GM12878 (cell line): ENCODE measurements at regions not wholly inside any gene's neighbourhood (a gene's known extent, or its start where the extent isn't known, plus 50 kb on each side); places are given as distances from the start of the nearest gene placed in this dataset.

Experiments
- ATAC-seq: fragments of 200-7000 bp; cut with Tn5 transposase; 3 replicates; pipeline ENCODE4 v1.9.1; 2020; ENCODE audit warnings: mild to moderate bottlenecking, moderate library complexity
- BruUV-seq: library from RNA; stranded (reverse); fragments of 400-500 nt; replicated peaks from 2 replicates; lab custom pipeline; 2021; lab: Mats Ljungman, UMichigan
- CTCF ChIA-PET: fragments of 300-600 bp; sonication (Branson Sonifier 250); formaldehyde crosslinking; extraction: SDS; loops from one replicate; lab custom pipeline; 2021; ENCODE audit warnings: inconsistent platforms; lab: Yijun Ruan, JAX
- POLR2A ChIA-PET: fragments of 350-600 bp; formaldehyde crosslinking; extraction: SDS; loops from one replicate; lab custom pipeline; 2021; ENCODE audit warnings: inconsistent platforms; lab: Charles Lee
- RAD21 ChIA-PET: fragments of 300-600 bp; sonication (Branson Sonifier 250); formaldehyde crosslinking; loops from one replicate; lab custom pipeline; 2023; ENCODE audit warnings: antibody characterized with exemption; ENCODE audit not compliant: unreplicated experiment; lab: Charles Lee
- SMC1A ChIA-PET: fragments of 300-600 bp; sonication (Branson Sonifier 250); formaldehyde crosslinking; loops from one replicate; lab custom pipeline; 2023; ENCODE audit not compliant: unreplicated experiment, uncharacterized antibody; lab: Charles Lee
- DNase-seq: peaks from one replicate; pipeline ENCODE4 v3.0.0-alpha.2; 2011; ENCODE audit warnings: low read depth, low spot score
- FAIRE-seq: peaks from 3 replicates; lab custom pipeline; 2011; peaks lifted over from hg19 to GRCh38; lab: Jason Lieb, UNC
- H2AFZ ChIP-seq: 2 replicates; pipeline ENCODE4 v1.6.0; 2011; ENCODE audit warnings: low read depth, low read length, control low read depth; ENCODE audit not compliant: control insufficient read depth
- H3K27ac ChIP-seq: 2 replicates; pipeline ENCODE4 v1.5.1; 2011; ENCODE audit warnings: control low read depth; ENCODE audit not compliant: control insufficient read depth, insufficient read depth
- H3K27me3 ChIP-seq, 2 experiments: replicated peaks in 1 of 2; 2 replicates each; pipeline versions ENCODE4 v1.6.0 to v1.6.1; 2011; ENCODE audit warnings: low read length in 1 of 2; ENCODE audit not compliant: control insufficient read depth in 2 of 2, insufficient read depth in 2 of 2
- H3K36me3 ChIP-seq, 2 experiments: 2 replicates each; pipeline ENCODE4 v1.5.1; 2011; ENCODE audit warnings: low read length in 1 of 2; ENCODE audit not compliant: control insufficient read depth in 2 of 2, insufficient read depth in 2 of 2
- H3K4me1 ChIP-seq: 2 replicates; pipeline ENCODE4 v1.6.1; 2011; ENCODE audit warnings: mild to moderate bottlenecking, low read length, moderate library complexity, mixed read lengths; ENCODE audit not compliant: control insufficient read depth, insufficient read depth
- H3K4me2 ChIP-seq: 2 replicates; pipeline ENCODE4 v1.6.0; 2011; ENCODE audit warnings: control low read depth; ENCODE audit not compliant: control insufficient read depth, insufficient read depth
- H3K4me3 ChIP-seq: fragments of 200-600 bp; sonication (generic); 2 replicates; pipeline ENCODE4 v1.5.1; 2016
- H3K79me2 ChIP-seq: 2 replicates; pipeline ENCODE4 v1.6.0; 2011; ENCODE audit warnings: low read length; ENCODE audit not compliant: control insufficient read depth, insufficient read depth
- H3K9ac ChIP-seq: 2 replicates; pipeline ENCODE4 v1.8.0; 2011; ENCODE audit warnings: low read length, control low read depth, mixed read lengths; ENCODE audit not compliant: control insufficient read depth, insufficient read depth
- H3K9me3 ChIP-seq: replicated peaks from 3 replicates; pipeline ENCODE4 v1.5.1; 2011; ENCODE audit warnings: mild to moderate bottlenecking, low read length; ENCODE audit not compliant: control insufficient read depth, insufficient read depth
- H4K20me1 ChIP-seq: 2 replicates; pipeline ENCODE4 v1.6.0; 2011; ENCODE audit not compliant: control insufficient read depth, insufficient read depth
- IKZF2 ChIP-seq, 2 experiments: fragments of 450-650 bp; IDR thresholded peaks; 2 replicates each; pipeline ENCODE4 v1.6.1; 2017; ENCODE audit warnings: mild to moderate bottlenecking in 2 of 2, moderate library complexity in 2 of 2
- JUNB ChIP-seq: IDR thresholded peaks from 2 replicates; pipeline ENCODE4 v1.6.1; 2016; ENCODE audit warnings: antibody characterized with exemption, mild to moderate bottlenecking
- MEF2B ChIP-seq: fragments of 450-650 bp; IDR thresholded peaks from 2 replicates; pipeline ENCODE4 v1.6.1; 2018; ENCODE audit warnings: mild to moderate bottlenecking, moderate library complexity; ENCODE audit not compliant: partially characterized antibody, poor library complexity, severe bottlenecking
- NFYA ChIP-seq: IDR thresholded peaks from 2 replicates; pipeline ENCODE4 v1.6.1; 2011; ENCODE audit warnings: low read depth, mild to moderate bottlenecking, low read length, improper control_type of control experiment, borderline replicate concordance
- NFYB ChIP-seq: IDR thresholded peaks from 2 replicates; pipeline ENCODE4 v1.6.1; 2011; ENCODE audit warnings: low read depth, mild to moderate bottlenecking, low read length, improper control_type of control experiment, moderate library complexity; ENCODE audit not compliant: insufficient read depth
- PML ChIP-seq: IDR thresholded peaks from 2 replicates; pipeline ENCODE4 v1.6.1; 2012; ENCODE audit warnings: low read length, inconsistent platforms
- RELA ChIP-seq: fragments of 450-650 bp; IDR thresholded peaks from 2 replicates; pipeline ENCODE4 v1.8.0; 2014; ENCODE audit warnings: borderline replicate concordance; ENCODE audit not compliant: partially characterized antibody
- RUNX3 ChIP-seq: IDR thresholded peaks from 2 replicates; pipeline ENCODE4 v1.6.1; 2012; ENCODE audit warnings: low read length, inconsistent platforms
- SMAD1 ChIP-seq: fragments of 450-650 bp; IDR thresholded peaks from 2 replicates; pipeline ENCODE4 v1.6.1; 2018; ENCODE audit warnings: mild to moderate bottlenecking, low read depth; ENCODE audit not compliant: partially characterized antibody
- TARDBP ChIP-seq: IDR thresholded peaks from 2 replicates; pipeline ENCODE4 v1.6.1; 2016; ENCODE audit warnings: borderline replicate concordance
- ZNF622 ChIP-seq: fragments of 450-650 bp; IDR thresholded peaks from 2 replicates; pipeline ENCODE4 v1.6.1; 2017; ENCODE audit warnings: mild to moderate bottlenecking, inconsistent platforms
- ZSCAN29 ChIP-seq: fragments of 450-650 bp; IDR thresholded peaks from 2 replicates; pipeline ENCODE4 v1.6.1; 2017; ENCODE audit warnings: mild to moderate bottlenecking, moderate library complexity
- ZZZ3 ChIP-seq: IDR thresholded peaks from 2 replicates; pipeline ENCODE4 v1.6.1; 2011; ENCODE audit warnings: low read depth; ENCODE audit not compliant: control insufficient read depth, insufficient read length
- in situ Hi-C: fragments of 300-500 bp; cut with MboI; formaldehyde crosslinking; loops from 9 replicates; pipeline ENCODE4 v1.14.3; 2018; ENCODE audit warnings: mixed read lengths
- intact Hi-C: fragments of 100-400 bp; cut with micrococcal nuclease; formaldehyde crosslinking; loops from one replicate; pipeline ENCODE4 v1.14.2; 2022; ENCODE audit not compliant: unreplicated experiment
- TF ChIP-seq, protein P1 (sequence below): IDR thresholded peaks from 2 replicates; pipeline ENCODE4 v1.6.1; 2012; ENCODE audit warnings: low read depth, low read length, improper control_type of control experiment
- TF ChIP-seq, protein P2 (sequence below): IDR thresholded peaks from 2 replicates; pipeline ENCODE4 v1.6.1; 2011; ENCODE audit warnings: borderline replicate concordance, low read depth, mild to moderate bottlenecking, moderate library complexity, mixed read lengths, low read length; ENCODE audit not compliant: insufficient read depth; ENCODE audit errors: extremely low read length
- TF ChIP-seq, protein P3 (sequence below): fragments of 450-650 bp; IDR thresholded peaks from 2 replicates; pipeline ENCODE4 v1.6.1; 2017; ENCODE audit warnings: borderline replicate concordance

DNA sequence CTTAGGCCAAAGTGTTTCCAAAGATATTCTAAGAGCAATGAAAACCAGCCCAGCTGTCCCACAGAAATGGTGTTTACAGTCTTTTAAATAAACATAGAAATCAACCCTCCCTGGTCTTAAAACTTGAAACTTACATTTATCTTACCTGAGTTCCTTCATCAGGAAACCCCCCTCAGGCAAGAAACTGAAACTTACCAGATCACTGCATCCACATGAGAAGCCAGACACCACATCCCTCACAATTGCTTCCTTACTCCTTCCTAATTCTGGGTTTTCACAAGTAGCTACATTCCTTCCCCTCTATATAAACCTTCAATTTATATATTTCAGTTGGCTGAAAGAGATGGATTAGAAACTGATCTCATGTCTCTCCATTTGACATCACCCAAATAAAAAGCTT is 563.0 kb upstream of the CHRM3 start:
- no peak overlapping the region for H3K27ac ChIP-seq
- ChIA-PET RAD21 (no interaction called here), SMC1A (interaction anchor here (1.1 kb wide), 1 partner anchor 69 kb away, joined by 3 read pairs; no protein-coding TSS in a partner anchor), CTCF (no interaction called here), POLR2A (no interaction called here)
- H3K4me1 ChIP-seq, result no peaks in the 10 kb centered on the region
- H3K9me3 ChIP-seq, result no peaks in the 10 kb centered on the region
- no peaks in the 10 kb centered on the region for H4K20me1 ChIP-seq
- no peak for FAIRE-seq
- no peaks in the 10 kb centered on the region for H3K79me2 ChIP-seq
- no peak overlapping the region for H3K4me3 ChIP-seq
- no peak for TF ChIP-seq RELA
- TF ChIP-seq NFYA, result no peak
- TF ChIP-seq, protein P1, sequence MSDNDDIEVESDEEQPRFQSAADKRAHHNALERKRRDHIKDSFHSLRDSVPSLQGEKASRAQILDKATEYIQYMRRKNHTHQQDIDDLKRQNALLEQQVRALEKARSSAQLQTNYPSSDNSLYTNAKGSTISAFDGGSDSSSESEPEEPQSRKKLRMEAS, result no peak
- no peak for TF ChIP-seq RUNX3
- no peak for TF ChIP-seq IKZF2 (IDR thresholded peaks at IDR 0.05)
- TF ChIP-seq MEF2B, result no peak
- TF ChIP-seq ZNF622, result no peak
- no peak for TF ChIP-seq PML
- TF ChIP-seq TARDBP, result no peak
- TF ChIP-seq, protein P2, sequence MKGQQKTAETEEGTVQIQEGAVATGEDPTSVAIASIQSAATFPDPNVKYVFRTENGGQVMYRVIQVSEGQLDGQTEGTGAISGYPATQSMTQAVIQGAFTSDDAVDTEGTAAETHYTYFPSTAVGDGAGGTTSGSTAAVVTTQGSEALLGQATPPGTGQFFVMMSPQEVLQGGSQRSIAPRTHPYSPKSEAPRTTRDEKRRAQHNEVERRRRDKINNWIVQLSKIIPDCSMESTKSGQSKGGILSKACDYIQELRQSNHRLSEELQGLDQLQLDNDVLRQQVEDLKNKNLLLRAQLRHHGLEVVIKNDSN, result no peak
- TF ChIP-seq NFYB, result no peak
- TF ChIP-seq JUNB, result no peak
- TF ChIP-seq SMAD1, result no peak
- no peak for TF ChIP-seq ZZZ3
- TF ChIP-seq, protein P3, sequence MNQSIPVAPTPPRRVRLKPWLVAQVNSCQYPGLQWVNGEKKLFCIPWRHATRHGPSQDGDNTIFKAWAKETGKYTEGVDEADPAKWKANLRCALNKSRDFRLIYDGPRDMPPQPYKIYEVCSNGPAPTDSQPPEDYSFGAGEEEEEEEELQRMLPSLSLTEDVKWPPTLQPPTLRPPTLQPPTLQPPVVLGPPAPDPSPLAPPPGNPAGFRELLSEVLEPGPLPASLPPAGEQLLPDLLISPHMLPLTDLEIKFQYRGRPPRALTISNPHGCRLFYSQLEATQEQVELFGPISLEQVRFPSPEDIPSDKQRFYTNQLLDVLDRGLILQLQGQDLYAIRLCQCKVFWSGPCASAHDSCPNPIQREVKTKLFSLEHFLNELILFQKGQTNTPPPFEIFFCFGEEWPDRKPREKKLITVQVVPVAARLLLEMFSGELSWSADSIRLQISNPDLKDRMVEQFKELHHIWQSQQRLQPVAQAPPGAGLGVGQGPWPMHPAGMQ, result no peak
- no peak for TF ChIP-seq ZSCAN29
- in situ Hi-C loops (no loop called here), intact Hi-C loops (no loop called here)
- no peak for DNase-seq
- H3K4me2 ChIP-seq, result no peak overlapping the region
- no peak for ATAC-seq
- BruUV-seq, result no TSS peak
- H3K36me3 ChIP-seq, result no peaks in the 10 kb centered on the region
- H2AFZ ChIP-seq, result no peak overlapping the region
- H3K9ac ChIP-seq, result no peak overlapping the region
- no peaks in the 10 kb centered on the region for H3K27me3 ChIP-seq
